Left ventricle myocardium inferior (tissue), 1 donor: ENCODE measurements at regions not wholly inside any gene's neighbourhood (a gene's known extent, or its start where the extent isn't known, plus 50 kb on each side); places are given as distances from the start of the nearest gene placed in this dataset.
A peak's percentile ranks its signal among the peaks of the same experiment; 100 is the strongest.

Source experiments
- DNase-seq: peaks from one replicate; pipeline ENCODE4 v3.0.0-alpha.2; 2020
- H3K27ac ChIP-seq: fragments of 200-600 bp; replicated peaks from 2 replicates; pipeline ENCODE4 v1.8.0; 2021
- H3K27me3 ChIP-seq: fragments of 200-600 bp; 2 replicates; pipeline ENCODE4 v1.8.0; 2021; ENCODE audit warnings: low read depth
- H3K36me3 ChIP-seq: fragments of 200-600 bp; 2 replicates; pipeline ENCODE4 v1.8.0; 2021
- H3K4me1 ChIP-seq: fragments of 200-600 bp; 2 replicates; pipeline ENCODE4 v1.8.0; 2021
- H3K4me3 ChIP-seq: fragments of 200-600 bp; 2 replicates; pipeline ENCODE4 v1.8.0; 2021; ENCODE audit warnings: mild to moderate bottlenecking, moderate library complexity
- H3K9me3 ChIP-seq: fragments of 200-600 bp; replicated peaks from 2 replicates; pipeline ENCODE4 v1.8.0; 2021
- CTCF ChIP-seq: fragments of 200-600 bp; IDR thresholded peaks from 2 replicates; pipeline ENCODE4 v1.8.0; 2021; ENCODE audit warnings: antibody characterized with exemption, mild to moderate bottlenecking, borderline replicate concordance
- intact Hi-C: fragments of 100-400 bp; cut with micrococcal nuclease; formaldehyde crosslinking; loops from one replicate; pipeline ENCODE4 v1.11.0; 2022
- donor health status: DM: no; HTN: yes; CAD: no; lungs with severe emphysema.

DNA sequence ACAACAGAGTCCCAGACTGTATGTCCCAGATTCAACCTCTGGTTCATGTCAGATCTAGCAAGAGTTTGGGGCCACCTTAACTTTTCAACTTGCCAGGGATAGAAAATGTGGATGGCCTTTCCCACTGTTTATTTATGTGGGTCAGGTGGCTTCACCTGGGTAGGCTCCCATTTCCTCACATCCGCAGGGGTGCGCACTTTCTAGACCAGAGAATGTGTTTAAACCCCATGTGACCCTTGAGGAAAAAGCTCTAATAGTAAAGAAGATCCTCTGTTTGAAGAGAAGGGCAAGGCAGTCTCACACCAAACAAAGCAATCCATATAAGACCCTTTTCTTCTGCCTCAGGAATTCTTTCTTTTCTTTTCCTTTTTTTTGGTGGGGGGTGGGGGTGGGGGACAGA lies 167.2 kb upstream of the TSC22D2 start:
- TF ChIP-seq CTCF, result no peak
- H3K4me3 ChIP-seq, result no peak overlapping the region
- intact Hi-C loops, result no loop called here
- H3K4me1 ChIP-seq, result peaks cover 26% of the 10 kb centered on the region
- H3K27ac ChIP-seq, result no peak overlapping the region
- H3K36me3 ChIP-seq, result no peaks in the 10 kb centered on the region
- H3K9me3 ChIP-seq, result no peaks in the 10 kb centered on the region
- no peaks in the 10 kb centered on the region for H3K27me3 ChIP-seq
- no peak for DNase-seq

DNA sequence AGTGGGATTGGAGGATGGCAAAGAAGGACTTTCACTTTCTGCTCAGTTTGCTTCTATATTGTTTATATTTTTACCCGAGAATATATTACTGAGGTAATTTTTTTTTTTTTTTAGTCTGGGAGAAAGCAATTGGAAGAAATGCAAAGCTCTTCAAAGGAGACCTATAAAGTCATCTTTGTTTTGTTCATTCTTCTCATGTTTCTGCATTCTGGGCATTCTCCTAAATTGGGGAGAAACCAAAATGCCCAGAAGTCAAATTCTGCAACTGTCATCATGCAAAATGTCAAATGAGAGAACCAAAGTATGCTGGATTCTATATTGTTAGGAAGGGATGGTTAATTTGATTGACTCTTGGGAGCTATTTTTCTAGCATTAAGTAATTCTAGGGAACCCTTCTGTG lies 168.3 kb upstream of the TSC22D2 start:
- Histone ChIP-seq H3K27me3 (no peaks in the 10 kb centered on the region), H3K36me3 (no peaks in the 10 kb centered on the region), H3K27ac (no peak overlapping the region), H3K9me3 (no peaks in the 10 kb centered on the region), H3K4me3 (no peak overlapping the region), H3K4me1 (peaks cover 30% of the 10 kb centered on the region)
- intact Hi-C loops, result no loop called here
- DNase-seq, result no peak
- TF ChIP-seq CTCF, result no peak

DNA sequence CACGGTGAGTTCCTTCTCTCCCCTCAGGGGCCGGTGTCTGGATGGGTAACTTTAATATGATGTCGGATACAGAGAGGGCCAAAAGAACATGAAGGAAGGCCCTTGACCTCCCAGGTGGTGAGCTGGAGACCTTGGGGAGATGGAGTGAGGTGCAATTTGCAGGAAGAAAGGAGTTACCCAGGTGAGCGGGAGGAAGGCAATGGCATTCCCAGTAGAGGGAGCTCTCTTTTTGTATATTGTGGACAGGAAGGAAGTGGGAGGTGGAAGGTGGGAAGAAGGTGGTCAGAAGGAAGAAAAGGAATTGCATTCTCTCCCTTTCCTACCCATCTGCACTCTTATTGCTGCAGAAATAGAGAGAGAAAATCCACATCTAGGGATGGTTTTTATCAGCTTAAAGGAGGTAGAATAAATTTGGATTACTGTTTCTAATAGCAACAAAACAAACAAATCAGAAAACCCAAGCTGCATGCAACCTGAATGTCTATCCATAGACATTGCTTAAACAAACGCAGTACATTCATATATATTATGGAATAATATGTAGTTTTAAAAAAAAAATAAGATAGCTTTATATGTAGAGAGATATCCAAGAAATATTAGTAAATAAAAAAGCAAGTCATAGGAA lies 169.0 kb upstream of the TSC22D2 start:
- intact Hi-C loops, result no loop called here
- Histone ChIP-seq H3K4me3 (no peak overlapping the region), H3K4me1 (peaks cover 30% of the 10 kb centered on the region), H3K27me3 (no peaks in the 10 kb centered on the region), H3K27ac (no peak overlapping the region), H3K36me3 (no peaks in the 10 kb centered on the region), H3K9me3 (no peaks in the 10 kb centered on the region)
- DNase-seq, result no peak
- TF ChIP-seq CTCF, result peak; percentile 39

DNA sequence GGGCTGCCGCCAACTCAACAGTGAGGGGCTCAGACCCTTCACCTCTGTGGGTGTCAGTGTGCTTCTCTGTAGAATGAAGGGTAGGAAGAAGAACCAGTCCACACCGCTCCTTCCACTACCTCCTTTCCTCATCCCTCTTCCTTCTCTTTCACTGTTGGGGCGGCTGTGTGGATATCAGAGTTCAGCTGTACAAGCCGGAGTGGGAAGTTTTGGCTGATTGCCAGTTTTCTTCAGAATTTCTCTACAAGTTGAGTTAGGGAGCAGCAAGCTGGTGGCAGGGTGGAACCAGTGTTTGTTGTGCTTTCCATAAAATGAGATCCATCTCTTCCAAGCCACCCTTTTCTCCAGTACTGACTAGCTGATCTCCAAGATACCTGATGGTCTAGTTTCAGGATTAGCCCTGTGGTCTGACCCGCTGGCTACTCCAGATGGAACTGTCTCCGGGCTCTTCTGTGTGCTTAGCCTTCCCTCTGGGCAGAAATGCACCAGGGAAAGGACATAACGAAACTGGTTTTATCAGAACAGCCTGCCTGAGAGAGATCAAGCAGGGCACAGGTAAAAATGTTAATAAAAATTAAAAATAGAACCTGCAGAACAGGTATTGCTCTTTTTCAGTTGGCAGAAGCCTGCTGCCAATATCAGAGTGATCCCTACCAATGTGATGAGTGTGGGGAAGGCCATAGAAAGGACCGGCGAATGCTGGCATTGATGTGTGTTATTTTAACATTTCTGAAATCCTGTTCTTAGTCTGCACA lies 169.9 kb upstream of the TSC22D2 start:
- intact Hi-C loops, result no loop called here
- Histone ChIP-seq H3K27ac (no peak overlapping the region), H3K4me3 (no peak overlapping the region), H3K27me3 (no peaks in the 10 kb centered on the region), H3K9me3 (no peaks in the 10 kb centered on the region), H3K4me1 (peaks cover 37% of the 10 kb centered on the region), H3K36me3 (no peaks in the 10 kb centered on the region)
- no peak for TF ChIP-seq CTCF
- no peak for DNase-seq

- no peak overlapping the region for H3K27ac ChIP-seq
- no peaks in the 10 kb centered on the region for H3K9me3 ChIP-seq
- peaks cover 45% of the 10 kb centered on the region for H3K4me1 ChIP-seq
- DNase-seq, result no peak
- no peaks in the 10 kb centered on the region for H3K27me3 ChIP-seq
- H3K36me3 ChIP-seq, result no peaks in the 10 kb centered on the region
- TF ChIP-seq CTCF, result no peak
- intact Hi-C loops, result no loop called here
- no peak overlapping the region for H3K4me3 ChIP-seq
Measured at GRCh38 chr3:150237490-150237889, 170.6 kb upstream of the TSC22D2 start.
